ENCODE measurements at regions not wholly inside any gene's neighbourhood (a gene's known extent, or its start where the extent isn't known, plus 50 kb on each side); places are given as distances from the start of the nearest gene placed in this dataset.

DNA sequence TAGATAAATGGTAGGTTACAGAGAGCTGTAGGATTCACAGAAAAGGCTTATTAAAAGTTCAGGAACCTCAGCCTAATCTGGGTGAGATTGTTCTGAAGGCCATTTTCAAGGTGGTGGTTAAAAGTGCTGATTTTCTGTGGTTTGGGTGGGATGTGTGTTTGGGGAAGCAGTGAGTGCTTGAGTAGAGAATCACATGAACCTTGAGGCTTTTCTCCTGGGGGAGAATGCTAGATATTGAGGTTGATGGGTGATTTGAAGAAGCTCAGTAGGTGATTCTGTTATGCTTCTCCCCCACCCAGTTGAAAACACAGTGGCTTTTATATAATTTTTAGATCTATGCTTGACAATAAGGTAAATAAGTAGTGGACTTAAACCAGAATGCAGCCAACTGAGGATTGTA is 420.9 kb downstream of the PCNX1 start:
- H3K4me3 ChIP-seq (ENCODE audit: low read depth in 1 of 3, low read length in 3 of 3) = no peak overlapping the region
- no peak overlapping the region for H3K27ac ChIP-seq (ENCODE audit: low read depth in 1 of 2, low read length in 2 of 2)
- no peak for DNase-seq (ENCODE audit: low spot score)
- H3K36me3 ChIP-seq (ENCODE audit: control insufficient read depth in 4 of 4, insufficient read depth in 3 of 4, low read depth in 1 of 4, low read length in 3 of 4) = no peaks in the 10 kb centered on the region
- no peak for TF ChIP-seq SP1 (IDR thresholded peaks at IDR 0.05)
- no peak for TF ChIP-seq FOXA1 (IDR thresholded peaks at IDR 0.05)
- TF ChIP-seq, protein P1, sequence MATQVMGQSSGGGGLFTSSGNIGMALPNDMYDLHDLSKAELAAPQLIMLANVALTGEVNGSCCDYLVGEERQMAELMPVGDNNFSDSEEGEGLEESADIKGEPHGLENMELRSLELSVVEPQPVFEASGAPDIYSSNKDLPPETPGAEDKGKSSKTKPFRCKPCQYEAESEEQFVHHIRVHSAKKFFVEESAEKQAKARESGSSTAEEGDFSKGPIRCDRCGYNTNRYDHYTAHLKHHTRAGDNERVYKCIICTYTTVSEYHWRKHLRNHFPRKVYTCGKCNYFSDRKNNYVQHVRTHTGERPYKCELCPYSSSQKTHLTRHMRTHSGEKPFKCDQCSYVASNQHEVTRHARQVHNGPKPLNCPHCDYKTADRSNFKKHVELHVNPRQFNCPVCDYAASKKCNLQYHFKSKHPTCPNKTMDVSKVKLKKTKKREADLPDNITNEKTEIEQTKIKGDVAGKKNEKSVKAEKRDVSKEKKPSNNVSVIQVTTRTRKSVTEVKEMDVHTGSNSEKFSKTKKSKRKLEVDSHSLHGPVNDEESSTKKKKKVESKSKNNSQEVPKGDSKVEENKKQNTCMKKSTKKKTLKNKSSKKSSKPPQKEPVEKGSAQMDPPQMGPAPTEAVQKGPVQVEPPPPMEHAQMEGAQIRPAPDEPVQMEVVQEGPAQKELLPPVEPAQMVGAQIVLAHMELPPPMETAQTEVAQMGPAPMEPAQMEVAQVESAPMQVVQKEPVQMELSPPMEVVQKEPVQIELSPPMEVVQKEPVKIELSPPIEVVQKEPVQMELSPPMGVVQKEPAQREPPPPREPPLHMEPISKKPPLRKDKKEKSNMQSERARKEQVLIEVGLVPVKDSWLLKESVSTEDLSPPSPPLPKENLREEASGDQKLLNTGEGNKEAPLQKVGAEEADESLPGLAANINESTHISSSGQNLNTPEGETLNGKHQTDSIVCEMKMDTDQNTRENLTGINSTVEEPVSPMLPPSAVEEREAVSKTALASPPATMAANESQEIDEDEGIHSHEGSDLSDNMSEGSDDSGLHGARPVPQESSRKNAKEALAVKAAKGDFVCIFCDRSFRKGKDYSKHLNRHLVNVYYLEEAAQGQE (IDR thresholded peaks at IDR 0.05) = no peak
- H3K9me3 ChIP-seq (ENCODE audit: control insufficient read depth in 4 of 4, low read length in 3 of 4) = no peaks in the 10 kb centered on the region
- no peak overlapping the region for H3K9ac ChIP-seq (ENCODE audit: low read depth in 1 of 2, low read length in 2 of 2)
- peaks cover 2 to 28% (median 11%) of the 10 kb centered on the region in 4 donors for H3K4me1 ChIP-seq (ENCODE audit: control insufficient read depth in 4 of 4, insufficient read depth in 4 of 4, low read length in 3 of 4)
- H3K27me3 ChIP-seq (ENCODE audit: control insufficient read depth in 4 of 4, insufficient read depth in 4 of 4, low read length in 3 of 4) = no peaks in the 10 kb centered on the region

DNA sequence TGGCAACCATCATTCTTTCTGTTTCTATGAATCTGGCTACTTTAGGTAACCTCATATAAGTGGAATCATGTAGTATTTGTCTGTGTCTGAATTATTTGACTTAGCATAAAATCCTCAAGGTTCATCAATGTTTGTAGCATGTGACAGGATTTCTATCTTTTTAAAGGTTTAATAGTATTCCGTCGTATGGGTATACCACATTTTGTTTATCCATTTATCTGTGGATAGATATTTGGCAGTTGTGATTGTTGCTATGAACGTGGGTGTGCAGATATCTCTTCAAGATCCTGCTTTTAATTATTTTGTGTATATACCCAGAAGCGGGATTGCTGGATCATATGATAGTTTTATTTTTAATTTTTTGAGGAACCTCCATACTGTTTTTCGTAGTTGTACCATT is 421.7 kb downstream of the PCNX1 start:
- Histone ChIP-seq H3K4me3 (ENCODE audit: low read depth in 1 of 3, low read length in 3 of 3) (no peak overlapping the region), H3K9ac (ENCODE audit: low read depth in 1 of 2, low read length in 2 of 2) (no peak overlapping the region), H3K36me3 (ENCODE audit: control insufficient read depth in 4 of 4, insufficient read depth in 3 of 4, low read depth in 1 of 4, low read length in 3 of 4) (no peaks in the 10 kb centered on the region), H3K27me3 (ENCODE audit: control insufficient read depth in 4 of 4, insufficient read depth in 4 of 4, low read length in 3 of 4) (no peaks in the 10 kb centered on the region), H3K9me3 (ENCODE audit: control insufficient read depth in 4 of 4, low read length in 3 of 4) (no peaks in the 10 kb centered on the region), H3K27ac (ENCODE audit: low read depth in 1 of 2, low read length in 2 of 2) (no peak overlapping the region), H3K4me1 (ENCODE audit: control insufficient read depth in 4 of 4, insufficient read depth in 4 of 4, low read length in 3 of 4) (peaks cover 2 to 26% (median 10%) of the 10 kb centered on the region in 4 donors)
- DNase-seq (ENCODE audit: low spot score) = no peak
- no peak for TF ChIP-seq FOXA2 (IDR thresholded peaks at IDR 0.05)
- no peak for TF ChIP-seq JUND (IDR thresholded peaks at IDR 0.05)
- TF ChIP-seq RXRA (IDR thresholded peaks at IDR 0.05) = no peak
- no peak for TF ChIP-seq SP1 (IDR thresholded peaks at IDR 0.05)
- TF ChIP-seq EGR1 (IDR thresholded peaks at IDR 0.05; ENCODE audit: low read depth in 2 of 2) = no peak
- TF ChIP-seq HNF4A (conservative IDR thresholded peaks at IDR 0.05) = no peak
- TF ChIP-seq FOXA1 (IDR thresholded peaks at IDR 0.05) = no peak
- TF ChIP-seq TAF1 (conservative IDR thresholded peaks at IDR 0.05) = no peak
- no peak for TF ChIP-seq YY1 (IDR thresholded peaks at IDR 0.05)
- TF ChIP-seq, protein P2, sequence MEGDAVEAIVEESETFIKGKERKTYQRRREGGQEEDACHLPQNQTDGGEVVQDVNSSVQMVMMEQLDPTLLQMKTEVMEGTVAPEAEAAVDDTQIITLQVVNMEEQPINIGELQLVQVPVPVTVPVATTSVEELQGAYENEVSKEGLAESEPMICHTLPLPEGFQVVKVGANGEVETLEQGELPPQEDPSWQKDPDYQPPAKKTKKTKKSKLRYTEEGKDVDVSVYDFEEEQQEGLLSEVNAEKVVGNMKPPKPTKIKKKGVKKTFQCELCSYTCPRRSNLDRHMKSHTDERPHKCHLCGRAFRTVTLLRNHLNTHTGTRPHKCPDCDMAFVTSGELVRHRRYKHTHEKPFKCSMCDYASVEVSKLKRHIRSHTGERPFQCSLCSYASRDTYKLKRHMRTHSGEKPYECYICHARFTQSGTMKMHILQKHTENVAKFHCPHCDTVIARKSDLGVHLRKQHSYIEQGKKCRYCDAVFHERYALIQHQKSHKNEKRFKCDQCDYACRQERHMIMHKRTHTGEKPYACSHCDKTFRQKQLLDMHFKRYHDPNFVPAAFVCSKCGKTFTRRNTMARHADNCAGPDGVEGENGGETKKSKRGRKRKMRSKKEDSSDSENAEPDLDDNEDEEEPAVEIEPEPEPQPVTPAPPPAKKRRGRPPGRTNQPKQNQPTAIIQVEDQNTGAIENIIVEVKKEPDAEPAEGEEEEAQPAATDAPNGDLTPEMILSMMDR (IDR thresholded peaks at IDR 0.05; ENCODE audit: low read depth, low read length, missing input control) = no peak
- TF ChIP-seq, protein P3, sequence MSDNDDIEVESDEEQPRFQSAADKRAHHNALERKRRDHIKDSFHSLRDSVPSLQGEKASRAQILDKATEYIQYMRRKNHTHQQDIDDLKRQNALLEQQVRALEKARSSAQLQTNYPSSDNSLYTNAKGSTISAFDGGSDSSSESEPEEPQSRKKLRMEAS (IDR thresholded peaks at IDR 0.05) = no peak
- TF ChIP-seq NR2F2 (IDR thresholded peaks at IDR 0.05) = no peak
- TF ChIP-seq, protein P1 (IDR thresholded peaks at IDR 0.05) = no peak
- TF ChIP-seq GABPA (IDR thresholded peaks at IDR 0.05 in 1 of 2, conservative IDR thresholded peaks at IDR 0.05 in 1 of 2) = no peak
- no peak for TF ChIP-seq HNF4G (IDR thresholded peaks at IDR 0.05)
- no peak for TF ChIP-seq RAD21 (IDR thresholded peaks at IDR 0.05)
- TF ChIP-seq, protein P4, sequence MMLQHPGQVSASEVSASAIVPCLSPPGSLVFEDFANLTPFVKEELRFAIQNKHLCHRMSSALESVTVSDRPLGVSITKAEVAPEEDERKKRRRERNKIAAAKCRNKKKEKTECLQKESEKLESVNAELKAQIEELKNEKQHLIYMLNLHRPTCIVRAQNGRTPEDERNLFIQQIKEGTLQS (IDR thresholded peaks at IDR 0.05) = no peak
- TF ChIP-seq, protein P5, sequence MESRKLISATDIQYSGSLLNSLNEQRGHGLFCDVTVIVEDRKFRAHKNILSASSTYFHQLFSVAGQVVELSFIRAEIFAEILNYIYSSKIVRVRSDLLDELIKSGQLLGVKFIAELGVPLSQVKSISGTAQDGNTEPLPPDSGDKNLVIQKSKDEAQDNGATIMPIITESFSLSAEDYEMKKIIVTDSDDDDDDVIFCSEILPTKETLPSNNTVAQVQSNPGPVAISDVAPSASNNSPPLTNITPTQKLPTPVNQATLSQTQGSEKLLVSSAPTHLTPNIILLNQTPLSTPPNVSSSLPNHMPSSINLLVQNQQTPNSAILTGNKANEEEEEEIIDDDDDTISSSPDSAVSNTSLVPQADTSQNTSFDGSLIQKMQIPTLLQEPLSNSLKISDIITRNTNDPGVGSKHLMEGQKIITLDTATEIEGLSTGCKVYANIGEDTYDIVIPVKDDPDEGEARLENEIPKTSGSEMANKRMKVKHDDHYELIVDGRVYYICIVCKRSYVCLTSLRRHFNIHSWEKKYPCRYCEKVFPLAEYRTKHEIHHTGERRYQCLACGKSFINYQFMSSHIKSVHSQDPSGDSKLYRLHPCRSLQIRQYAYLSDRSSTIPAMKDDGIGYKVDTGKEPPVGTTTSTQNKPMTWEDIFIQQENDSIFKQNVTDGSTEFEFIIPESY (IDR thresholded peaks at IDR 0.05) = no peak
- WGBS = 97% methylated on average over 5 of the region's 5 CpGs
